Activated naive CD4-positive, alpha-beta T cell (primary cell): ENCODE measurements at regions not wholly inside any gene's neighbourhood (a gene's known extent, or its start where the extent isn't known, plus 50 kb on each side); places are given as distances from the start of the nearest gene placed in this dataset.
"Not testable (repeated sequence)": the region's sequence is repeated elsewhere in the genome, so short reads cannot be mapped to it uniquely, and the experiment has no call there.

ENCODE experiments used
- DNase-seq, 4 experiments: peaks; one replicate each; lab custom pipeline; 2025; lab: John Stamatoyannopoulos, UW

DNA sequence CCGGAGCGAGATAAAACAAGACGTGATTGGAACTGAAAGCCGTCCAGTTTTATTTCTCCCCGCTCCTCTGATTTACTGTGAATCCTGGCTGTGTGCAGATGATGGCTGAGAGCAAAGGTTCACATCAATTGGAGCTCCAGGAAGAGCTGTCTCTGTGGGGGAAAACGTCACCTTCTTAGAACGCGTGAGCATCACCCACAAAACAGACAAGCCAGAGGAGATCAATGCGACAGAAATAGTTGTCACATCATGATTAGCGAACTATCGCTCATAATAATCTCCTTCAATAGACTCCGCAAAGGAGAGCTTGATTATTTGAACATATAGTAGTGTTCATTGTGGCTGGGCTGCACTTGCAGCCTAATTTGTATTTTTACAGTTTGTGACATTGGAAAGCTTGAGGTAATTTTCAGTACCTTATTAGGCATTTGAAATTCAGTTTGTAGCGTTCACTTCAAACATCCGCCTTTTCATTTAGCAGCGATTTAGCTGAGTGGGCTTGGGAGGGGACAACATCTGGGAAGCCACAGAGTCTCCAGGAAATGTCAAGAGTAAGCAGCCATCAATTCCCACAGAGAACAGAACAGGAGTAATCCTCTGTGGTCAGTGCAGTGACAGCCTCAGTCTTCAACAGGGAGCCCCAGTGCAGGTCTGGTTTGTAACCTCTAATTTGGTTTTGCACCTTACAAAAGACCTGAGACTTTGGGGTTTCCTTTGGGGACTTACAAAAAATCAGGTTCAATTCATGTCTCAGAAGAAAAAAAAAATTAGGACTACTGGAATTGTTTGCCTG is 276.8 kb upstream of the PFKP start:
- DNase-seq, result no peak

GRCh38 chr10:2786251-2786650 is 281.1 kb upstream of the PFKP start:
- DNase-seq, result no peak

DNA sequence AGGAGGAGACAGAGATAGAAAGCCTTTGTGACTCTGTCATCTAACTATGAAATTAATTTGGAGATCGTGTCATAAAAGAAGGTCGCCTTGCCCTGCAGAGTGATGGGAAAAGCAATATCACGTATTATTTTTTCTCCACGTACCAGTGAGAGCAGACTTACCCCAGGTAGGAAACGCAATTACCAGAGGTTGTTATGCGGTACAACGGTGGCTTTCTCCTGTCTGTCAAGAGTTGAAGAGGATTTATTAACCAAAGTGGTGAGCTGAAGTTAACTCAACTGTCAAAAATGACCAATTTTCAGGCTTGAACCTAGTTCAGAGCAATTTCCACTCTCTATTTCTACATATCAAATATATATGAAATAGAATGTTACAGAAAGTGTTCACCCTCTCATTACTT is 282.6 kb upstream of the PFKP start:
- no peak for DNase-seq

DNA sequence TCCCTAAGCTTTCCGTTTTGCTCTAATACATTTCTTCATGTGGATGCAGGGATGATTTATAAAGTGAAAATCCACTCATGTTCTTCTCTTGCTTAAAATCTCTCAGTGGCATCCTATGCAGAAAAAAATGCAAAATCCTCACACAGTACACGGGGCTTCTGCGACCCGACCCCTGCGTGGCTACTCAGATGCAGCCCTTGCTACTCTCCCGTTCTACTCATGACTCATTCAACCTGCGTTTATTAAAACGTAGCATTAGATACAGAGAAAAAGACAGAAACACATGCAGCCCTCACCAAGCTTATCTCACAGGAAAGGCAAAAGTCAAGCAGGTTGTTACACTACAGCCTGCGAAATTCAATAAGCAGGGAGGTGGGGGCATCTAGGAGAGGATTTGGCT is 284.4 kb upstream of the PFKP start:
- no peak for DNase-seq

GRCh38 chr10:2782265-2782664 is 285.1 kb upstream of the PFKP start:
- DNase-seq, result no peak

DNA sequence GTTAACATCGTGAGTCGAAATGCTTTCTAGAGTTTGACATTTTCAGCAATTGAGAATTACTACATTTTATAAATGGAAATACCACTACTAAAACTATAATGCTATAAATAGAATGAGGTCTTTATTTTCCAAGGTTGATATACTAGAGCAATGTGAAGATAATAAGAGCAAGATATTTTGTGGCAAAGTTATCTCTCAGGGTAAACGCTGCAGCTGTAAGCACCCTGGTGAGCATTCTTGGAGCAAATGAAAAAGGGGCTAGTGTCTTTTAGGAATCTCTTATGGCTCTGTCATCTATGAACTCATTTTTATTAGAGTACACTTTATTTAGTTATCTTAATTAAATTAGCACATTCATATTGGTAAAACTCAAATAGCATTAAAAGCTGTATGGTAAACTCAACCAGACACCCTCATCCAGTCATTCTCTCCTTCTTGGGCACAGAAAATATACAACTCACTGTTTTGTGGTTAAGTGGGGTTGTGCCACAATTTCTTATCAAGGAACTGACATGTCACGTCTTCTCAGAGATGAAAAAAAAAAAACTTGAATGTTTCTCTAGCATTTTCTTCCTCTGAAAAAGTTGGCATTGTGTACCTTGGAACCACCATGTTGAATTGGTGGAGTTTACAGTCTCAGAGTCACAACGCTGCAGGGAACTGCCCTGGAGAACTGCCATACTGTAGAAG is 289.5 kb upstream of the PFKP start:
- no peak for DNase-seq

DNA sequence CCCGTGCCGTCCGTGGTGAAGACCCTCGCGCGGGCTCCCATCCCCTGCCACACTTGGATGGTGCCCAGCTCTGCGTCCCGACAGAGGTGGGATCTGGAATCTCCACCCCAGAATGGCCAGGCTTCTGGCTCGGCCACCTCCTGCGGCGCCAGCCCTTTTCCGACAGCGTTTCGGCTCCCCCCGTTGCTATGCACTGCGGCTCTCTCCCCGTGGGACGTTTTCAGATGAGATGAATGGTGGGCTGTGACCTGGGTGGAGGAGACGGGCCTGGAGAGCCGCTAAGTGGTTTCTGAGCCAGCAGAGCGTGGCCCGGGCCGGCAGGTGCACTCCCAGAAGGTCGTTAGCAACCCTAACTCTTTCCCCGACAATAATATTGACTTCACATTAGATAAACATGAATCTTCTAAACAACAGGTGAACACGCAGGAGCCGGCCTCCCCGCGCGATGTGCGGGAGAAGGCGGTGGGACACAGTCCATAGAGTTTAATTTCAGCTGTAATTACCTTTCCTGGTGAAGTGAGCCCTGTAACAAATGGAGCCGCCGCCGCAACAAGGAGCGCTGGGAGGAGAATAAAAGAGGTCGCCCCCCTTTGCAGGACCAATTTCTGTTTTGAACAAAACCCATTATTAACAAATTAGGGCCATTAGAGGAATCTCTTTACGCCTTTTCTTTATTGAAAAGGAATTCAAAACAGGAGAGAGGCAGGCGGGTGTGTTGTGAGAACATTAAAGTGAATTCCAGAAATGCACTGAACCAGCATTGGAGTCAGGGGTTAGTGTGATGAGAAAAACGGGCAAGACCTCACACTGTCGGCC is 294.3 kb upstream of the PFKP start:
- no peak for DNase-seq

DNA sequence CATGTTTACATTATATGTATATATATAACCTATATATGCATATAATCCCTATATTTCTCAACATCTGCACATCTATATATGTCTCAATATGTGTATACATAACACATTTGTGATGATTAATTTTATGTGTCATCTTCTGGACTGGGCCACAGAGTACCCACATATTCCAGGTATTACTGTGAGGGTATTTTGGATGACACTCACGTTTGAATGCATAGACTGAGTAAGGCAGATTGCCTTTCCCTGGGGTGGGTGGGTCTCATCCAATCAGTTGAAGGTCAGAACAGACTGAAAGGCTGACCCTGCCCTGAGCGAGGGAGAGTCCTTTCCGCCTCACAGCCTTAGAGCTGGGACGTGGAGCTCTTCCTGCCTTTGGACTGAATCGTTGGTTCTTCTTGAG is 295.2 kb upstream of the PFKP start:
- DNase-seq, result no peak

GRCh38 chr10:2767293-2767692 is 300.1 kb upstream of the PFKP start:
- not testable (repeated sequence) for DNase-seq

DNA sequence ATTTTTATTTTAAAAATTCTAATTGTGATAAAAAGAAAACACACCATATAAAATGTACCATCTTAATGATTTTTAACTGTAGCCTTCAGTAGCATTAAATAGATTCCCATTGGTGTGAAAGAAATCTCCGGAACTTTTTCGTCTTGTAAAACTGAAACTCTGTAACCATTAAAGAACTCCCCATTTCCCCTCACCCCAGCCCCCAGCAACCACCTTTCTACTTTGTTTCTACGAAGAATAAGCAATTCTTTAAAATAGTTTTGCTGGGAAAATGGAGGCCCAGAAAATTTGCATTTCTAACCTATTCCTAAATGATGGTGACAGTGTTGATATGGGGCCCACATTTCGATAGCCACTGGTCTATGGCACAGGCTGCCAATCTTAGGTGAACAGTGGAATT is 305.4 kb upstream of the PFKP start:
- no peak for DNase-seq

GRCh38 chr10:2761311-2761710 is 306.0 kb upstream of the PFKP start:
- DNase-seq, result no peak

DNA sequence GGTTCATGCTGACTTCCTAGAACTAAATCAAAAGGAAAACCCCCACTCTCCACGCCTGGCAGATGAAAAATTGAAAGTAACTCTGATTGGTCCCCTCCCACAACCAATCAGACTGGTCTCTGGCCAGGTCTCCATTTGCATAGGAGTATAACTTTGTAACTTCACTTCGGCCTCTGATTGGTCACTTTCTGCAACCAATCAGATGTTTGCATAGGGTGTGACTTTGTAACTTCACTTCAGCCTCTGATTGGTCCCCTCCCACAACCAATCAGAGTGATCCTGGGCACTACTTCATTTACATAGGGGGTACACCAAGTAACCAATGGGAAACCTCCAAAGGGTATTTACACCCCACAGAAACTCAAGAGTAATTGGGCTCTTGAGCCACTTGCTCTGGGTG is 306.6 kb upstream of the PFKP start:
- DNase-seq, result no peak

- DNase-seq, result no peak
These were observed 308.1 kb upstream of the PFKP start for GRCh38 chr10:2759233-2759632.

- DNase-seq, result no peak
These were observed 312.4 kb upstream of the PFKP start for GRCh38 chr10:2754943-2755342.

- no peak for DNase-seq
These were observed 319.1 kb upstream of the PFKP start for GRCh38 chr10:2748287-2748686.

- no peak for DNase-seq
These were observed 320.7 kb upstream of the PFKP start for GRCh38 chr10:2746638-2747037.

DNA sequence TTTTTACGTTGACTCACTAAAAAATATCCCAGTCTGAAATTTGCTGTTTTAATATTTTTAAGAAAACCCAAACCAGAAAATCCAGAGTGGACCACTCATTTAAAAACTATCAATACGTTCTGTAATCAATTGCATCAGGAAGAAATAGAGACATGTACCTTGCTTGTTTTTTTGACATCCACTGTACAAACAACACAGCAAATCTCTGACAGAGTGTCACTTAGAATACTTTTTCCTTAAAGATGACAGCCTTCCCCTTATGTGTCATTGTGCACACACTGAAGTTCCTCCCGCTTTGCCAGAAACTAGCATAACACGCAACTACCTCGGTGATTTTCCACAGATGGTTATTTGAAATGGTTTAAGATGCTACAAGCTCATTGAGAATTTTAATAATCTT is 321.7 kb upstream of the PFKP start:
- no peak for DNase-seq

GRCh38 chr10:2744547-2745200 is 322.7 kb upstream of the PFKP start:
- DNase-seq, result no peak

DNA sequence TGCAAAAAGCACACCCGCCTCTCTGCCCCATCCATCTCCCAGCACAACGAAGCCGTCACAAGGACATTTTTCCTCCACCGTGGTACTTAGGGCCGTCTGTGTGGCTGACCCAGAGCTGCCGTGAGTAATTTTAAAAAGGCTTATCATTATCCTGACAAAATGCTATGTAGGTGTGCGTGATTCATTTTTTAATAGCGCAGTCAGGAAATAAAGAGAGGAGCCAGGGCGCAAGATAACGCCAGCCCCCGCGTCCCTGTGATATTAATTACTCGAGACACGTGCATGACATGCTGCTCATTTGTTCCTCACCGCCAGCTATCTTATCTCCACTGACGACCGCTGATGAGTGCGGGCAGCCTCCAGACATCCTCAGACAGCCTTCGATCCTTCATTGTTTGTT is 332.7 kb upstream of the PFKP start:
- DNase-seq, result no peak

DNA sequence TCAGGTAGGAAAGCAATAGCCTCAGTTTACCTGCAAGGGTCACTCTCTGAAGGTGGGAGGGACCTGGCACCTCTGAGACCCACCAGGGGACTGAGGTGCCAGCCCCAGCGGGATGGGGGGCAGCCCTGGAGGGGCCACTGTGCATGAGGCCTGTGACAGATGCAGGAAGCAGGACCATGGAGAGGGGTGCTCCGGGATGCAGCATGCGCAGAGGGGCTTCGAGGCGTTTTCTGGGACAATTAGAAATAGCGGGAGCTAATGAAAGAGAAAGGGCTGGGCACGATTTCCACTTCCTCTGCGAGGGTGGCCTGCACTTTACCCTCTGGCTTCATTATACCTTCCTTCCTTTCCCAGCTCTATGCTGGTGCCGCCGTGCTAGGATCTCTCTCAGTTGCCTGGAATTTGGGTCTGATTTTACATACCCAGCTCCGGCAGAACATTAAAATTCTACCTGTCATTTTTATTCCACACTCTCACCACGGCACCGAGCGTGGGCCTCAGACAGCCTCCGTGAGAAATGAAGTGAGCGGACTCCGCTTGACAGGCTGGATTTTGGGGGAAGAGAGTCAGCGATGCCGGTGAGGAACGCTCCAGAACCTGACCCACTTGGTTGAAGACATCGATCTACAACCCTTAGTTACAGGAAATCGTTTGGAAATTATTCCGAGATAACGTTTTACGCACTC is 333.9 kb upstream of the PFKP start:
- DNase-seq, result no peak

DNA sequence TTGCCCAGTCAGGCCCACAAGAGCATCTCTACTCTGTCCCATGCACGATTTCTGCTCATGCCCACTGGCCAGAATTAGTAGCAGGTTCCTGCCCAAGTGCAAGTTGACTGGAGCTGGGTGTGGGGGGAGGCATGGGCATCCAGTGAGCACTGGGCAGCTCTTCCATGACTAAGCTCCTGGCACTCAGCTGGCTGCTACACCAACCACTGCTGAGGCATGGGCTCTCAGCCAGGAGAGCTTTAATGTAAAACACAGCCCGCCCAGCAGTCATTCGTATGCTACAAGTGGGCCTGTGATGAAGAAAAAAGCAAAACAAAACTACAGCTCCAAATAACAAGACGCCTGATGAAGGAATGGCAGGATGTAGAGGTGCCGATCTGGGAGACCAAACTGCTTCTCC is 335.4 kb upstream of the PFKP start:
- DNase-seq, result no peak

DNA sequence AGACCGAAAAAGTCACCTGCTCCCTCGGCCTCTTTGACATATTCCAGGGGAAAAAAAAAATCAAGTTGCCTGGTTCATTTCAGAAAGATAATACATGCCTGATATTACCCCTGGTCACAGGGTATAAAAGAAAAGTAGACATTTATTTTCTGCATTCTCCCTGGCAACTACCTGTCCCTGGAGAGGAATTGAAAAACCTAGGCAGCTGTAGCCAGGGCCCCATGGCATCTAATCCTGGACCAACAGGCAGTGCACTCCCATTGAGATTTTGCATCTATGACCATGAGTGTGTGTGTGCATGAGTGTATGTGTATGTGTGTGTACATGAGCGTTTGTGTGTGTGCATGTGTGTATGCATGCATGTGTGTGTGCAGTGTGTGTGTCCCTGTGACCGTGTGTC is 338.2 kb upstream of the PFKP start:
- DNase-seq, result no peak
